VCaP (cell line): ENCODE measurements at regions not wholly inside any gene's neighbourhood (a gene's known extent, or its start where the extent isn't known, plus 50 kb on each side); places are given as distances from the start of the nearest gene placed in this dataset.

Experiments
- H3K27ac ChIP-seq: fragments of 450-650 bp; 2 replicates; pipeline ENCODE4 v1.5.1; 2017
- CTCF ChIP-seq: fragments of 450-650 bp; conservative IDR thresholded peaks from 2 replicates; pipeline ENCODE4 v1.5.1; 2017; ENCODE audit warnings: mild to moderate bottlenecking, moderate library complexity

- TF ChIP-seq CTCF = no peak
- H3K27ac ChIP-seq = no peak overlapping the region
These were observed 479.7 kb upstream of the ID2 start for GRCh38 chr2:8202132-8202531.

- H3K27ac ChIP-seq = no peak overlapping the region
- TF ChIP-seq CTCF = no peak
These were observed 478.5 kb upstream of the ID2 start for GRCh38 chr2:8203364-8203763.

- no peak overlapping the region for H3K27ac ChIP-seq
- no peak for TF ChIP-seq CTCF
These were observed 477.1 kb upstream of the ID2 start for GRCh38 chr2:8204711-8205110.

- H3K27ac ChIP-seq = no peak overlapping the region
- TF ChIP-seq CTCF = no peak
These were observed 472.4 kb upstream of the ID2 start for GRCh38 chr2:8209494-8209893.

GRCh38 chr2:8211384-8211783 is 470.5 kb upstream of the ID2 start:
- no peak overlapping the region for H3K27ac ChIP-seq
- no peak for TF ChIP-seq CTCF

- no peak for TF ChIP-seq CTCF
- H3K27ac ChIP-seq = no peak overlapping the region
These were observed 469.6 kb upstream of the ID2 start for GRCh38 chr2:8212239-8212638.

- no peak for TF ChIP-seq CTCF
- no peak overlapping the region for H3K27ac ChIP-seq
These were observed 467.7 kb upstream of the ID2 start for GRCh38 chr2:8214036-8214615.
